Activated T-cell treated with anti-CD3 and anti-CD28 coated beads for 1 hour (primary cell): ENCODE measurements at regions not wholly inside any gene's neighbourhood (a gene's known extent, or its start where the extent isn't known, plus 50 kb on each side); places are given as distances from the start of the nearest gene placed in this dataset.

Experiments used
- DNase-seq: peaks from one replicate; pipeline ENCODE4 v3.0.0-alpha.2; 2020; ENCODE audit warnings: low read depth

DNA sequence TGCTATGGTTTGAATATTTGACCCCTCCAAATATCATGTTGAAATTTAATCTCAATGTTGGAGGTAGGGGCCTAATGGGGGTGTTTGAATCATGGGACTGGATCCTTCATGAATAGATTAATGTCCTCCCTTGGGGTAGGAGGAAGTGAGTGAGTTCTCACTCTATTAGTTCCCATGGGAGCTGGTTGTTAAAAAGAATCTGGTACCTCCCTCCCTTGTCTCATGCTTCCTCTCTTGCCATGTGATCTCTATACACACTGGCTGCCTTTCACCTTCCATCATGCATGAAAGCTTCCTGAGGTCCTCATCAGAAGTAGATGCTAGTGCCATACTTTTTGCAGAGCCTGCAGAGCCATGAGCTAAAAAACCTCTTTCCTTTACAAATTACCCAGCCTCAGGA is 177.7 kb upstream of the MCTP2 start:
- DNase-seq: no peak

DNA sequence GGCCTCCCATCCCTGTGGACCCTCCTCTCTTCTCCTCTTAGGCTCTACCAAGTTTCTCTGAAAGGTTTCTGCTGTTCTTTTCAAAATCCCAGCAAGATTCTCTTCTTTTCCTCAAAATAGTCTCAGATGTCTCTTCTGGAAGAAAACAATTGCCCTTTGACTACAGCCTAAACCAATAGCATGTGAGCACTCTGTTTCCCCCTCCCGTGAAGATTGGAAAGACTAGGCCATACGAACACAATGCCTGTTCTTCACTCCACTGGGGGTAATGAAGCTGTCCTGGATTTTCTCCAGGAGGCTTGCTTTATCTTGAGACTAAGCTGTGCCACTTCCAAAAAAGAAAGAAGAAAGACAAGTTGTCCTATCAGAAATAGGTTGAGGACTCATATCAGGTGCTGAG is 178.7 kb upstream of the MCTP2 start:
- no peak for DNase-seq

DNA sequence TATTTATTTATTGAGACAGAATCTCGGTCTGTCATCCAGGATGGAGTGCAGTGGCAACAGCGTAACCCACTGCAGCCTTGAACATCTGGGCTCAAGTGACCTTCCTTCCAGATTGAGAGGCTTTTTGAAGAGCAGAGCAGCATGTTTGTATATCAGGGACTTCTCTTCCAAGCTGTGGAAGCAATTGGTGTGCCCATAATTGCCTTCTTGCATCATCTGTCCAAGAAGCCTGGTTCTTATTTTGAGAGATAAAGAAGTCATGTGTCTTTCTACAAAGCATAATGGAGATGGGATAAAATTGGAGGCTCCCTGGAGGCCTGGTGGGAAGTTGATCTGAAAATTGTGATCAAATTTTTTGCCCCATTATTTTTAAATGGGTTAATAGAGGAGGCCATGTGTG is 183.8 kb upstream of the MCTP2 start:
- DNase-seq: no peak

DNA sequence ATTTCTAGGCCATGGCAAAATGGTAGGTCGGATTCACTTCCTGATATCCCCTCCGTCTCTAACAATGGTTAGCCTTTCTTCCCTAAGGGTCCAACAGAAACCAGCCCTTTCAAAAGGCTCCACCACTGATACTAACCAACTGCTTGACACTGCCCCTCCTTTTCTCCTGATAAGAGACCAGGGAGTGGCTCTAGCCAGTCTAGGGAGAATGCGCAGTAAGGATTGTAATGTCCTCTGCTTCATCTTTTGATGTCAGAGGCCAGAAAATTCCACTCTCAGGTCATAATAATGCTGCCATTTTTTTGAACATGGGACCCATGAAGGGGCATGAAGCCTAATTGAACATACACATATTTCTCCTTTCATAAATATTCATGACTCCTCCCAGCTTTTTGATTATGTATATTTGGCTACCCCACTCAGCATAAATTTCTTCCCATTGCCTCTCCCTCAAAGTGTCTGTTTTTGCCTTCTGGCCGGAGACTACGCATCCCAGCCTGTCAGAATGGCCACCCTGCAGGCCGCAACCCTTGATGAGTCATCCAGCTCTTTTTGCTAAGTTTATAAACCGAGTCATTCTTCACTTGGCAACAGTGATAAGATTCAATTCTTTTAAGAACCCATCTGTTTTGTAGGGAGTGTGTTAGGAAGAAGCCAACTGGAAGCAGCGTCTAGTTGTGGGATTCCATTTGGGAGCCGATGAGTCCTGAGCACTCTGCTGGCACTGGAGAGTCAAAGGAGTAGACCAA is 189.0 kb upstream of the MCTP2 start:
- DNase-seq: no peak

DNA sequence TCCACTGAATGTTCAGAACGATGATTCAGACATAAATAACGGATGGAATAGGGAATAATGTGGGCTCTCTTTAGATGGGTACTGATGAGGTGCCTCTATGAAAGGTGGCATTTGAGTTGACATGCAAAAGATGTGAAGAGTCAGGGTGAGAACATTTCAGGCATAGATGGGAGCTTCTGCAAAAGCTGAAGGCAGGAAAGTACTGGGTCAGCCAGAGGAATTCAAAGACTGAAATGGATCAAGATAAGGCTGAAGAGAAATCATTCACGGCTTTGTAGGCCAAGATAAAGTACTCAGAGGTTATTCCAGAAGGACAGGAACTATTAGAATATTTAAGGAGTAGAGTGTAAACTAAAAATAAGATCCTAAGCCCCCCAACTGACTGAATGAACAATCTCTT is 189.6 kb upstream of the MCTP2 start:
- no peak for DNase-seq

DNA sequence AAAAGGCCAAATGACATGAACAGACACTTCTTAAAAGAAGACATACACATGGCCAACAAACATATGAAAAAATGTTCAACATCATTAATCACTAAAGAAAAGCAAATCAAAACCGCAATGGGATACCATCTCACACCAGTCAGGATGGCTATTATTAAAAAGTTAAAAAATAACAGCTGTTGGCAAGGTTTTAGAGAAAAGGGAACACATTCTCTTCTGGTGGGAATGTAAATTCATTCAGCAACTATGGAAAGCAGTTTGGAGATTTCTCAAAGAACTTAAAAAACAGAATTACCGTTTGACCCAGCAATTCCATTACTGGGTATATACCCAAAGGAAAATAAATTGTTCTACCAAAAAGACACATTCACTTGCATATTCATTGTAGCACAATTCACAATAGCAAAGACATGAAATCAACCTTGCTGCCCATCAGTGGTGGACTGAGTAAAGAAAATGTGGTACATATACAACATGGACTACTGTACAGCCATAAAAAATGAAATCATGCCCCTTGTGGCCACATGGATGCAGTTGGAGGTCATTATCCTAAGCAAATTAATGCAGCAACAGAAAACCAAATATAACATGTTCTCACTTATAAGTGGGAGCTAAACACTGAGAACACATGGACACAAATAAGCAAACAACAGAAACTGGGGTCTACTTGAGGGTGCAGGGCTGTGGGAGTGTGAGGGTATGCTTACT is 190.7 kb upstream of the MCTP2 start:
- DNase-seq: no peak

DNA sequence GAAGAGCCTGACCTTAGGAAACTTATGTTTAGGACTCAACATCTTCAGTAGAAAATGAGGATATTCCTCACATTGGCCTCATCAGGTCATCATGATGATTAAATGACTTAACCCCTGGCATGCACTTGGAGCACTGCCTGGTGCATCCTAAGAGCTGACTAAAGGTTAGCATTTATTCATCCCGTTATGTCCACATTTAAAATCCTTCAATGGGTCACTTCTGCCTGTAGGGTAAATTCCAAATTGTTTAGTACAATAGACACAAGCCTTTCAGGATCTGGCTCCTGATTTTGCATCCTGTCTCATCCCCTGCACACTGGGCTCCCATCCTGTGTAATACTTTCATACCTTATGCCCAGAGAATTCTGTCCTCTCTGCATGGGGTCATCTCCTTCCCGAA is 195.2 kb upstream of the MCTP2 start:
- no peak for DNase-seq

DNA sequence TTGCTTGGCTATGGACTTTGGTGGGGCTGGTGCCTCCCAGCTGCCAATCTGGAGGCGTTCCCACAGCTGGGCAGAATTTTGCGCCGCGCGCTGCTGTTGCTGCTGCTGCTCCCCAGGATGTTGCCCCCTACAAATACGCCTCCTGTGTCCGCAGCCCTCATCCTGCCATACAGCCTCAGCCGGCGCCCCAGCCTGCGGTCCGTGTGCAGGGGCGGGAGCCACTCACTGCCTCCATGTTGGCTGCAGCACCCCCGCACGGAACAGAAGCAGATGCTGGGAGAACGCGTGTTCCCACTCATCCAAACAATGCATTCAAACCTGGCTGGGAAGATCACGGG is 197.7 kb upstream of the MCTP2 start:
- no peak for DNase-seq

DNA sequence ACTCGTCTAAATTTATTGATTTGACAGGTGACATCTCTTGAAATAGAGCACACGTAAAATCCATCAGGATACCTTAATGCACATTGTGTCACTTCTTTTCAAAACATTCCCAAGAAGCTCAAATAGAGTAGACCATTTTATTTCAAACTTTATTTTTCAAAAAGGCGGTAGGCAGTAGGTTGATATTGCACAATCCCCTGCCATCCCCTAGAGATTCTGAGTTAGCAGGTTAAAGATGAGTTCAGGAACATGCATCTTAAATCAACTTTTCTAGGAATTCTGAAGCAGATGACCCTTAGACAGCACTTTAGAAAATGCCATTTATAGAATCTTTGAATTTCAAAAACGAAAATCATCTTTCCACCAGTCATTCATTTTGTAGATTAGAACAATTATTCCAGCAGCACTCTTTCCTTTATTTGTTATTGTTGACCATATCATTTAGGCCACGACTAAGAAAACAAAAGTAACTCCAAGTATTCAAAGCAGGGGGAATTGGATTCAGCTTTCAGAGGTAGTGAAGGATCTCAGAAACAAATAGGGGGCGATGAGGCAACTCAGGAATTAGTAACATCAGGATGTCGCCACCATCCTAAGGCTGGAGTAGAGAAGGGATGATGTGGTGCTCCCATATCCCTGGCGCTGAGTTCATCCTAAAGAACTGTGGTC is 198.2 kb upstream of the MCTP2 start:
- no peak for DNase-seq

DNA sequence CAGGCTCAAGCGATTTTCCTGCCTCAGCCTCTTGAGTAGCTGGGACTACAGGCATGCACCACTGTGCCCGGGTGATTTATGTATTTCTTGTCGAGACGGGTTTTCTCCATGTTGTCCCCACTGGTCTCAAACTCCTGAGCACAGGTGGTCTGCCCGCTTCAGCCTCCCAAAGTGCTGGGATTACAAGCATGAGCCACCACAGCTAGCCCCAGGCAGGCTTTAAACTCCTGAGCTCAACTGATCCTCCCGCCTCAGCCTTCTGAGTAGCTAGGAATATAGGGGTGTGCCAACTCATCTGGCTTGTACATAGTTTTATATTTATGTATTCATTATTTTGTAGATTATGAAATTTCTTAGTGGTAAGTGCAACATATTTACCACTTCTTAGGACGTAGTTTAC is 198.8 kb upstream of the MCTP2 start:
- DNase-seq: no peak

DNA sequence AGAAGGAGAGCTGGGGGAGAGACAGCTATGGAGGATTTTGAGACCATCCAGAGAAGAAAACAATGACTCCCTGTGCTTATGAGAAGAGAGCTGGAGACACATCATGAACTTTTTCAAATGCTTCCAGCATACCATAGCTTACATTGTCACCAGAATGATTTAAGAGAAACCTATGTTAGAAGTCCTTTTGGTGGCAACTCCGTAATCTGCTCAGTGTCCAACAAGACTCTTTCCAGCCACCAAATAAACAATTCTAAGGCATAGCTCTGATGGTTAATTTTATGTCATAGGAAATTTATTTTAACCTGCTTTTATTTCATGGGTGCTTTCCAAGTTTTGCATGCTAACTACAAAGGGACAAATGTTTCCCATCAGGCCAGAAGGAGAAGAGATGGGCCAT is 200.3 kb upstream of the MCTP2 start:
- no peak for DNase-seq

DNA sequence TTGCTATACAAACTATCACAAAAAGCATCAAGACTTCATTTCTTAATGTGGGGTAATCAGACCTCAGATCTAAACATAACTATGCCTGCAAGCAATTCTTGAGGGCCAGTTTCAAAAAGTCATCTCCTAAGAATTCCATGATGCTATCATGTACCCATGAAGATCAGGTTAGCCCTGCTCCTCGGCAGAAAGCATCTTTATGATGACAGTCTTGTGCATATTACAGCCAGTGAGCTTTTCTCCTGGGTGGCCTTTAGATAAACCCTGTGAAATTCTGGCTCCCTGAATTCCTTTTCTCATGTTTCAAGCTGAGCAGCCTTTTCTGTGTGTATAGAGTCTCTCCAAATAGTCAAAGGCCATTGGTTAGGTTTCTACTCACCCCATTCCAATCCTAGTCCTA is 201.9 kb upstream of the MCTP2 start:
- DNase-seq: no peak

DNA sequence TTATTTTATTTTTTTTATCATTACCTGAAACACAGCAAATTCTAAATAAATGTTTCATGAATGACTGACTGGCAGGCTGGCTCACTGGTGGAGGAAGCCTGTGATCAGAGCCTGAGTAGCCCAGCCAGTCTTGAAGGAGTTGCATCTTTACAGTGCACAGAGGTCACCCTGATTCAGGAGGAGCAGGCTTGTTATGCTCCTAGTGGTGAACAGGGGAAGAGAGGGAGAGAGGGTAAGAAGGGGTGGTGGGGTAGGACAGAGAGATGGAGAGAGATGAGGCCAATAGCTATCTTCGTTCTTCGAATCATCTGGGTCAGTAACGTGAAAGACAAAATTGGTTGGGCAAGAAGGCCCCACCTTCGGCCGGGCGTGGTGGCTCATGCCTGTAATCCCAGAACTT is 202.6 kb upstream of the MCTP2 start:
- DNase-seq: no peak

DNA sequence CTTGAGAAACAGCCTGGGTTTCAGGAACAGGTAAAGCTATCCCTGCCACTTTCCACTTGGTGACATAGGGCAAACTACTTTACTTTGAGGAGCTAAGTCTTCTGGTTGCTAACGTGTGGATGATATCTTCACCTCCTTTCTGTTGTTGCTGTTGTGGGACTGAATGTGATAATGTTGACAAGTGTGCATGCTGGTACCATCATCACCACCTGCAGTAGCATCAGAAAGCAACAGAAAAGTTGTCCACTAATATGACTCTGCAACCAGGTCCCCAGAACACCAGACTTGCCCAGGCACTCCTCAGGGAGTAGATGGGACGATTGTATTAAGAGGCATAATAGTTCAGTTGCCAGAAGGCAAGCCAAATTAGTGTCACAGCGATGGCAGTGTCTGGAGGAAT is 203.2 kb upstream of the MCTP2 start:
- no peak for DNase-seq

DNA sequence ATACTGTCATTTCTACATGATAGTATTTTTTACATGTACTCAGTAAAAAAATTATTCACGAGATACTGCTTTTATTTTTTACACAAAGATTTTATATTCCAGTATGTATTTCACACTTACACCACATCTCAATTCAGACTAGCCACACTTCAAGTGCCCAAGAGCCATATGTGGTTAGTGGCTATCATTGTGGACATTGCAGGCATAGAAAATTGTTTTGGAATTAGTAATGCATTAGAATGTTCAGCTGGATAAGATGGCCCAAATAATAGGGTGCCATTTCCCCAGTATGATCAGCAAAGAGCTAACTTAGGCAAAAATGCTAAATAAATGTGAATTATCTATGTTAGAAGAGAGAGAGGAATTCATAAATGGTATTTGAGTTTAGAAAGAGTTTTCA is 203.8 kb upstream of the MCTP2 start:
- no peak for DNase-seq

DNA sequence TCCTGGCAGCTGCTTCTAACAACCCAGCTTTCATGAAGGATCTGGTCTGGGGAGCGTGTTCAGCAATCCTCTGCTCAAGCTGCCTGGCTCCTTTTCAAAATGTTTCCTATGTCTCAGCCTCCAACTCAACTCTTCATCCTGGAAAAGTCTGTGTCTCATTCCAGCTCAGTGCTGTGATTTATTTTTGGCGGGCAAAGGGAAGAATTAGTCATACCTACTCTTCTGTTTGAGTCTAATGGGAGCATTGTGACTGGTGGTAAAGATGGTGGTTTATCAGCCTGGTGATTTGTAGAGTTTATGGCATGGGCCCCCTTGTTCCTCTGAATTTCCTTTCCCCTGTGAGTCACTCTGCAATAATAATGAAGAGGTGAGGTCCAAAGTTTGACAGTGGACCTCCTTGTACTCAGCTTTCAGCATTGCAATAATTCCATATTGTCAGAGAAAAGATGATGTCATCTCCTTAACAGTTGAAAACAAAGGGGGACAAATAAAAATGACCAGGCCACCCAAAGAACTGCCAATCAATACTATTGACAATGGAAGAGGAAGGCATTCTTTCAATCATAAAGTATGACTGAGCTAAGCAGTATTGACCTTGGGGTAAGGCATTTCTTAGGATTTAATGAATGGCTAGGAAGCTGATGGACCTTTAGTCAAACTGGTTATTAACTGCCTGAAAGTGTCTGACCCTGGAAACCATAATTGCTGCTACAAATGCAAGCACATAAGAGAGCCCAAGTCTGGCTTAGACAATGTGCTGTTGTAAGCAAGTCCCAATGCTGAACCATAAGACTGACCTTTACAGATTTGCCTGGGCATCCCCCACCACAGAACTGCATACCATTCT is 204.7 kb upstream of the MCTP2 start:
- DNase-seq: no peak

DNA sequence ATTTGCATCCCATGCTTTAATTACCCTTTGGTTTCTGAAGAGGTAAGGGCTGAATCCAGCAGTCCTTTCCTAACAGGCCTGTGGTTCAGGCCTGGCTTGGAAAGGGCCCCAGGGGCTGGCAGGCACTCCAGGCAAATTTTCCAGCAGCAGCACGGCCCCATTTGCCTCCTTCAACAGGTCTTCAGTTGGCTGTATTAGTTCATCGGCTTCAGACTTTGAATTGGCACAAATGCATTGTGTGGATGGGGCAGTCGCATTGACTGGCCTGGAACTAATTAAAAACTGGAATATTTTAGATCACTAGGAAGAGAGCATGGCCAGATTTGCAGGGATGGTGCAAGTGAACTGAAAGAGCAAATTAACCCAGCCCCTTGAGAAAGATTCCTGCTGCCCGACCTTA is 207.8 kb upstream of the MCTP2 start:
- no peak for DNase-seq

DNA sequence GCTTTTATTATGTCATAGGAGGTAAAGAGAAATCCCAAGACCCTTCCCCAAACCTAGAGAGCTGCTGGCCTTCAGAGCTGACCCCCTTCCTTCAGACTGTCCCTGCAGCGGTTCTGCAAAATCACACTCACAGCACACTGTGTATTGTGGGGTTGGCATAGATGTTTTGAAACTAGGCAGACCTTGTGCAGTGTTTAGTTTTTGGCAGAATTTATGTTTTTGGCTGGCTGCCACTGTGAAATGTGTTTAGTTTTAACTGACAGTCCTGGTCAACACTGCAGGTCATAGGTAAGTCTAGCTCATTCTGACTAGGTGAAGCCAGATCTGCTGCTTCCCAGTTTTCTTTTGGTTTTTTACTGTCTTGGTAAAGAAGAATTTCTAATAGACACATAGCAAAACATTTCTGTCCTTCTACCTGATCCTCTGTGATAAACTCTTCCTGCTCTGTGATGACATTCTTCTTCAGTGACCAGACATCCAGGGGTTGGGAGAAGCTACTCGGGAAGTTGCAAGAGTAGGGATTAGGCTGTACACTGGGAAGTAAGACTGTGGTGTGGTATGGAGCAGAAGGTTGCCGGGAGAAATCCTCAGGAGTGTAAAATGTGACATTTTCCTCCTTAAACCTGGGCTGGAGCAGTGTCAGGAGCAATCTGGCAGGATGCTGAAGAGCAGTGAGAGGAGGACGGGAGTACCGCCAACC is 209.6 kb upstream of the MCTP2 start:
- DNase-seq: no peak

DNA sequence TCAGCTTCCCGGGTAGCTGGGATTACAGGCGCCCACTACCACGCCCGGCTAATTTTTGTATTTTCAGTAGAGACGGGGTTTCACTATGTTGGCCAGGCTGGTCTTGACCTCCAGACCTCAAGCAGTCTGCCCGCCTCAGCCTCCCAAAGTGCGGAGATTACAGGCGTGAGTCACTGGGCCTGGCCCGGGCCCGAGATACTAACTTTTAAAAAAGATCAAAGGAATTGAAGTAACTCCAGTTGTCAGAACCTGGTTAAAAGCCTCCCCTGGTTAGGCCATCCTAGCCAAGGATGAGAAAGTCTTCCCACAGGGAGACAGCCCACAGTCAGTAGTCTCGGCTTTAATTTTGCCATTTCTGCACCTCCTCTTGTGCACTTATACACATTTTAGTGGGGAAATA is 212.3 kb upstream of the MCTP2 start:
- DNase-seq: no peak

DNA sequence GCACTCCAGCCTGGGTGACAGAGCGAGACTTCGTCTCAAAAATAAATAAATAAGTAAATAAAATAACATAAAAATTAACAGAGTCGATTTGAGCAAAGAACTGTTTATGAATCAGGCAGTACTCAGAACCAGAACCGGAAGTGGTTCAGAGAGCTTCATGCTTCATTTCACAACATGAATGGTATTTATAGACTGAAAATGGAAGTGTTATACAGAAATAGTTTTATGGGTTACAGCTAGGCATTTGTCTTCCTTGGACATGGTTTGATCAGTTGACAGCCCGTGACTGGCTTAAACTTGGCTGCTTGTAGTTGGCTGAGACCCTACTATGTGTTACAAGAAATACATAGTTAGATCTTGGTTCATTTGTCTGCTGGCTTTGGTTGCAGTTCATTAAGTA is 216.0 kb upstream of the MCTP2 start:
- no peak for DNase-seq

DNA sequence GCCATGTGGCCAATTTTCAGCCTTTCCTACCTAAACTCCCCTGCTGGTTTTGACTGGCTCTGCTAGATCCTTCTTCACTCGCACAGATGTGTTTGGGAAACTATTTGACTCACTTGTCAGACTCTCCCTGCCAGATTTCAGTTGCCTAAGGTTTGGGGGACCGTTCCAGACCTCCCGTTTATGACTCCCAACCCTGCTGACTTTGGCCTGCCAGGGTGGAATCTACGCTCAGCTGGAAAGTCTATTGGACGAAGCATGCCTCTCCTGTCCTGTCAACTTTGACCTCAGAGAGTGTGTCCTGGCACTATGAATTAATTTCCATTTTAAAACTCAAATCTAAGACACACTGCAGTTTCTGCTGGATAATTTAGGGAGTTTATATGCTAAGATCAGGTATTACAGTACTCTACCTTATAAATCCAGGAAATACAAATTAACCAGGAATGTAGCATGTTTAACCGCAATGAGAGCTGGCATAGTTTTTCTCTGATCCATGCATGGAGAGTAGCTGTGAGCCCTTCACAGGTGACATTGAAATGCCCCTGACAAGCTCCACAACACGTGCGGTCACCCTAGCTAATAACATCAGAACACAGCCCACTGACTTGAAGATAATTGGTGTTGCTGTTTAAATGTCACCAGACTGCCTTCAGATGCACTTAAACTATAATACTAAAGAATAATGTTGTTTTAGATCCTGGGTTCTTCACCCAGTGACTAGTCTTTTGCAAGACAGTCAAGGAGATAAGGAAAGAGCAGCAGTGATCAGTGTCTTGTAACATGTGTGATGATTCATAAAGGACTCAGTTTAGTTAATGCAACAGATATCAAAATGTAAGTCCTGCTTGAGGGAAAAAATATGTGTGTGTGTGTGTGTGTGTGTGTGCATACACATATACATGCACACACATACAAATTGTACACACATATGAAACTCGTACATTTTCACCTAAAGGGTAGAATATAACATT is 223.0 kb upstream of the MCTP2 start:
- no peak for DNase-seq
